ENCODE measurements at regions not wholly inside any gene's neighbourhood (a gene's known extent, or its start where the extent isn't known, plus 50 kb on each side); places are given as distances from the start of the nearest gene placed in this dataset.

- TF ChIP-seq, protein P1, sequence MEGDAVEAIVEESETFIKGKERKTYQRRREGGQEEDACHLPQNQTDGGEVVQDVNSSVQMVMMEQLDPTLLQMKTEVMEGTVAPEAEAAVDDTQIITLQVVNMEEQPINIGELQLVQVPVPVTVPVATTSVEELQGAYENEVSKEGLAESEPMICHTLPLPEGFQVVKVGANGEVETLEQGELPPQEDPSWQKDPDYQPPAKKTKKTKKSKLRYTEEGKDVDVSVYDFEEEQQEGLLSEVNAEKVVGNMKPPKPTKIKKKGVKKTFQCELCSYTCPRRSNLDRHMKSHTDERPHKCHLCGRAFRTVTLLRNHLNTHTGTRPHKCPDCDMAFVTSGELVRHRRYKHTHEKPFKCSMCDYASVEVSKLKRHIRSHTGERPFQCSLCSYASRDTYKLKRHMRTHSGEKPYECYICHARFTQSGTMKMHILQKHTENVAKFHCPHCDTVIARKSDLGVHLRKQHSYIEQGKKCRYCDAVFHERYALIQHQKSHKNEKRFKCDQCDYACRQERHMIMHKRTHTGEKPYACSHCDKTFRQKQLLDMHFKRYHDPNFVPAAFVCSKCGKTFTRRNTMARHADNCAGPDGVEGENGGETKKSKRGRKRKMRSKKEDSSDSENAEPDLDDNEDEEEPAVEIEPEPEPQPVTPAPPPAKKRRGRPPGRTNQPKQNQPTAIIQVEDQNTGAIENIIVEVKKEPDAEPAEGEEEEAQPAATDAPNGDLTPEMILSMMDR (conservative IDR thresholded peaks at IDR 0.05): no peak
- TF ChIP-seq EZH2 (IDR thresholded peaks at IDR 0.05; ENCODE audit: low read depth): no peak
These were observed 261.3 kb downstream of the CDH19 start for GRCh38 chr18:66342577-66342976.

Data from PC-9 (cell line).